DMS153 (cell line): ENCODE measurements at regions not wholly inside any gene's neighbourhood (a gene's known extent, or its start where the extent isn't known, plus 50 kb on each side); places are given as distances from the start of the nearest gene placed in this dataset.
A peak's percentile ranks its signal among the peaks of the same experiment; 100 is the strongest.

Experiments used
- DNase-seq: peaks from one replicate; lab custom pipeline; 2025; lab: John Stamatoyannopoulos, UW

DNA sequence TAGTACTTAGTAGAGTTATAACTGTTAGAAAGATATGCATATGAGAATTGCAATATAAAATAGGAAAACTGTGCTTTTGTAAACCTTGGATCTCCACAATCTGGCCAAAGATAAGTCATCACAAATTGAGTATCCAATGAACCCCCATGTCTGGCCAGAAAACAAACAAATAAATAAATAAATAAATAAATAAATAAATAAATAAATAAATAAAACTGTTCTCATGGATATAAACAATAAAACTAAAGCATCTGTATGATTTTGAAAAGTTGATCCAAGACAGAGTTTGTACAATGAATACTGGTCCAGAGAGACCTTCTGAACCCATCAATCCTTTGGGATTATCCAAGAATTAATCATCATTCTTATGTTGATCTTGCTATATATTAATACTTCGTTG, 367.6 kb upstream of the CDH9 start:
- no peak for DNase-seq

DNA sequence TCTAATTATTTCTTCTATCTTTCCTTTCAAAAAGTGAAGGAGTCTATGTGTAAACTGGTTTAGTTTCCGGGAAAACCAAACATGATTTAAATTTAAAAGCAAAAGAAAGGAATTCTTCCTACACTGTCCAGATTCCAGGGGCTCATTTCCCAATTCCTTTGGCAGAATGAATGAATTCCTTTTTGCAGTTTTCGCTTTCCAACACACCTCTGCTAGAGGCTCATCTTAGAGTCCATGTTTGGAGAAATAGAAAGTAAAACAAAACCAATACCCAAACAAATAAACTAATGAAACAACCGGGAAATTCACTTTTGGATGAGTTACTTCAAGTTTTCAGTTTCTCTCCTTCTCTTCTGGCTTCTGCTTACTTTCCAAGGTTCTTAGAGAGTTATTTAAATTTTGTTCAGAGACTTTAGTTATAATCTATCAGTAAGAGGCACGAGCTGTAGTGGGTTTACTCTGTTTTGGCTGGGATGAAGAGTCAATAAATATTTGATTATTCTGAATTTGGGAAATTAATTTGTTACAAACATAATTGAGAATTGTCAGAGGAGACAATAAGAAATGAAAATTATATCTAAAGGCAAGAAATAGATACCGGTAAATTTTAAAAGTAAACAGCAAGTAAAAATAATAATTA, 365.0 kb upstream of the CDH9 start:
- DNase-seq: no peak

GRCh38 chr5:27402828-27403227, 364.4 kb upstream of the CDH9 start:
- DNase-seq: no peak

DNA sequence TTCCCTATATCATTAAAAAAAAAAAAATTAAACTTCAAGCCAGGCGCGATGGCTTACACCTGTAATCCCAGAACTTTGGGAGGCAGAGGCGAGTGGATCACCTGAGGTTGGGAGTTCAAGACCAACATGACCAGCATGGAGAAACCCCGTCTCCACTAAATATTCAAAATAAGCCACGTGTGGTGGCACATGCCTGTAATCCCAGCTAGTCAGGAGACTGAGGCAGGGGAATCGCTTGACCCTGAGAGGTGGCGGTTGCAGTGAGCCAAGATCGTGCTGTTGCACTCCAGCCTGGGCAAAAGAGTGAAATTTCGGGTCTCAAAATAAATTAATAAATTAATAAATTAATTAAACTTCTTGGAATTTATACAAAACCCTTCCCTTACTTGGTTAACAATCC, 358.6 kb upstream of the CDH9 start:
- no peak for DNase-seq

DNA sequence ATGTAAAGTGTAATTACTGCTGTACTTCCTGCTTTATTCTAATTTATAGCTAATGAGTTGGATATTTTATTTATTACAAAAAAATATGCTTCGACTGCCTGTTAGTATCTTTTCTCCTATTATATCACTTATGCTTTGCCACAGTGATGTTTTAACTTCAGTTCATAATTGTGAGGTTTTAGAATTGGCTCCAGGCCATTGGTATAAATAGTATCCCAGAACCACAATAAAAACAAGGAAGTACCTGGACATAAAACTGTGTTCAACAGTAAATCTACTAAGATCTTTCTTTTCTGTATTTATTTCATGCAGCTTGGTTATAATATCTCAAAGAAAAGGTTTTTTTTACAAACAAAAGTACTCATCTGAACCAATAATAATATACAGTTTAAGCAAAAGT, 354.3 kb upstream of the CDH9 start:
- DNase-seq: peak; percentile 46

GRCh38 chr5:27389696-27390095, 351.3 kb upstream of the CDH9 start:
- DNase-seq: no peak

DNA sequence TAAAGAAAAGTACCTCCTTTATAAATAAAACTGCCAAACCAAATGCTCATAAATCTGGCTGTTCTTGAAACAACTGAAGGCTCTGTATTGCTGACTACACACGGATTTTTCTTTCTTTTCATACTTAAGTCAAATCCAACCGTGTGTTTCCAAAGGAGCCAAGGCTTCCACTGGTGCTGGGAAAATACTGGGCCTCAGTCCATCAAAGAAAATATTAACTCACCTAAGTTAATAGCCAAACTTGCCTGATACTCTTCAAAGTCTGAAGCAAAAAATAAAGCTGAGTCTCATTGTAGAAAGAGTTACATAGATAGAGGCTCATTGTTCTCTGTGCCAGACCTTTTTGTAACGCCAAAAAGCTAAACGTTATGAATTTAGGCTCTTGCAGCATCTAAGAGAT, 350.4 kb upstream of the CDH9 start:
- DNase-seq: no peak

DNA sequence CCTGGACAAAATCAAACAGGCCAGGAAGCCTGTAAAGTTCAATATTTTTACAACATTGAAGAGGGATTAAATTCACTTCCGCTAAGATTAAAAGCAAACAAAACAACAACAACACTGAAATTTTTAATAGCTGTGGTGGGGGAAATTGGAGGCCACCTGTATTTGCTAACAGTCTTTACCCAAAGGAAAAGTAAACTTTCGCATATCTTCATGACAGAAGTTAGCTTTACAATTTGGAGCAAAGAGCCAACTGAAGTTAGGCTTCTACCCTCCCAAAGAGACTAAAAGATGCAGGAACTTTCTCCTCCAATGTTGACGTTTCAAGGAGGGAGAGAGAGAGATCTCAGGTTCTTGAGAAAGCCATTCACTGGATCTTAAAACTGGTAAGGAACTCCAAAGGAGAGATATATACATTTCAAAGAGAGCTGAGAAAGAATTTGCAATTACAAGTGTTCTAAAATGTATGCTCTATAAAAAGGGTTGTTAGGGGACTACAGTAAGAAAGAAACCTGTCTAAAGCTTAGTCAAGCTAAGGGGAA, 349.2 kb upstream of the CDH9 start:
- no peak for DNase-seq

GRCh38 chr5:27381686-27382085, 343.3 kb upstream of the CDH9 start:
- no peak for DNase-seq

GRCh38 chr5:27377626-27378025, 339.2 kb upstream of the CDH9 start:
- no peak for DNase-seq

DNA sequence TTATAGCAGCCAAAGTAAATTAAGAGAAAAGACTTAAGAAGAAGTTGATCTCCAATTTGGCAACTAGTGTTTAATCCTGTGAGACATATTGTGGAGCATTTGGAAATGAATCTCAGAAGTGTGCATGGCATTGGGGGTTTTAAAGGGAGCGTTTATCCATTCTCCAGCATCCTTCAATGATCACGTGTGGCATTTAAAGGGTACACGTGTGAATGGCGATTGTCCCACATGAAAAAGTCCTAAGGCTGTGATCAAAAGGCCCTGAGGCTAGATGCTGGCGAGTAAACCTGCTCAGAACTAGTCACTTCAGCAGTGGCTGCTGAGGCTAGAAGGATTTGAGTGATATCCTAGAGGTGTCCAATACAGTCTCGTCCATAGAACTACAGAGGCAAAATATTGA, 315.6 kb upstream of the CDH9 start:
- no peak for DNase-seq

- no peak for DNase-seq
These were observed 315.2 kb upstream of the CDH9 start for GRCh38 chr5:27353540-27353939.

GRCh38 chr5:27341342-27341741, 303.0 kb upstream of the CDH9 start:
- no peak for DNase-seq

DNA sequence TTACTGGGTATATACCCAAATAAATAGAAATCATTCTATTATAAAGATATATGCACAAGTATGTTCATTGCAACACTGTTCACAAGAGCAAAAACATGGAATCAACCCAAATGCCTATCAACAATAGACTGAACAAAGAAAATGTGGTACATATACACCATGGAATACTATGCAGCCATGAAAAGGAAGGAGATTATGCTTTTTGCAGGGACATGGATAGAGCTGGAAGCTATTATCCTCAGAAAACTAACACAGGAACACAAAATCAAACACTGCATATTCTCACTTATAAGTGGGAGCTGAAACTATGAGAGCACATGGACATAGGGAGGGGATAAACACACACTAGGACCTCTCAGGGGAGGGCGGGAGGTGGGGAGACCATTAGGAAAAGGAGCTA, 298.4 kb upstream of the CDH9 start:
- no peak for DNase-seq

GRCh38 chr5:27328480-27328879, 290.1 kb upstream of the CDH9 start:
- DNase-seq: no peak

- no peak for DNase-seq
These were observed 287.1 kb upstream of the CDH9 start for GRCh38 chr5:27325513-27325912.

- no peak for DNase-seq
These were observed 280.3 kb upstream of the CDH9 start for GRCh38 chr5:27318701-27319100.

- no peak for DNase-seq
These were observed 277.9 kb upstream of the CDH9 start for GRCh38 chr5:27316271-27316650.

DNA sequence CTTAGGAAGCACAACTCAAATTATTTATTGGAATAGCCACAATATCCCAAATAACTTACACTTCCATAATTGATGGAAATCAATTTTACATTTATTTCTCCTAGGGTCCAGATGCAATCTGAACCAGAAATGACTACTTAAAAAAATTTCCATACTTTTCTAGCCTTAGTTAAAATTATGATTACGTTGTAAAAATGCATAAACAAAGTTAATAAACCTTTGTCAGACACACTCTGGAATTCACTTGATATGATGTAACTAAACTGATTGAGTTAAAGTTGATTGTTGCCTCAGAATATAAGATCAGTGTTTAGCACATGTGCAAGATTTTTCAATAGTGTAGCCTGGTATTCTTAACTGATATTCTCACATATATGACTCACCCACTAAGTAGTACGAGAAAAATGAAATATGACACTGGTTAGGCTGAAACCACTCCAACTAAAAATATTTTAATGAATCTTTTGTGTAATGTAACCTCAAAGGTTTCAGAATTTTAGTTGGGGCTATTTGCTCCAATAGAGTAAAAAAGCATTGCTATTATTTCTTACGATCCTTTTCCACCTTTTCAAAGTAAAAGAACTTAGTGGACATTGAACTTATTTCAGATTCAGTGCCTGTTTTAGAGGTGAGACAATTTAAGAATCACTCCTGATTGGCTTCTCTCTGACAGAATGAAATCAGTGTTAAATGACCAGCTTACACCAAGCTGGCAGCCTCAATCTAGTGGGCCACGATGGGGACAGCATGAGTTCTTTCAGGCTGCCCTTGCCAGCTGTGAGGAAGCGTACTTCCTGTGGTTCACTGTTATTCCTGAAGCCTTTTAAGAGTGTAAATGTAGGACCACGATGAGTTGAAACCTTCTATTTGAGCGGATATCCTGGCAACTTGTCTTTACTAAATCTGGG, 277.2 kb upstream of the CDH9 start:
- no peak for DNase-seq

DNA sequence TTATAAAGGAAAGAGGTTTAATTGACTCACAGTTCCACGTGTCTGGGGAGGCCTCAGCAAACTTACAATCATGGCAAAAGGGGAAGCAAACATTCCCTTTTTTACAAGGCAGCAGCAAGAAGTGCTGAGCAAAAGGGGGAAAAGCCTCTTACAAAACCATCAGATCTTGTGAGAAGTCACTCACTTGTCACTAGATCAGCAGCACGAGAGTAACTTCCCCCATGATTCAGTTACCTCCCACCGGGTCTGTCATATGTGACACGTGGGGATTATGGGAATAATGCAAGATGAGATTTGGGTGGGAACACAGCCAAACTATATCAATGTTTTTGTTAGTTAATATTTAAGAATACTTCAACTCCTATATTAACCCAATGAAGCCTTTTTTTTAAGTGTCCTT, 275.2 kb upstream of the CDH9 start:
- DNase-seq: no peak

DNA sequence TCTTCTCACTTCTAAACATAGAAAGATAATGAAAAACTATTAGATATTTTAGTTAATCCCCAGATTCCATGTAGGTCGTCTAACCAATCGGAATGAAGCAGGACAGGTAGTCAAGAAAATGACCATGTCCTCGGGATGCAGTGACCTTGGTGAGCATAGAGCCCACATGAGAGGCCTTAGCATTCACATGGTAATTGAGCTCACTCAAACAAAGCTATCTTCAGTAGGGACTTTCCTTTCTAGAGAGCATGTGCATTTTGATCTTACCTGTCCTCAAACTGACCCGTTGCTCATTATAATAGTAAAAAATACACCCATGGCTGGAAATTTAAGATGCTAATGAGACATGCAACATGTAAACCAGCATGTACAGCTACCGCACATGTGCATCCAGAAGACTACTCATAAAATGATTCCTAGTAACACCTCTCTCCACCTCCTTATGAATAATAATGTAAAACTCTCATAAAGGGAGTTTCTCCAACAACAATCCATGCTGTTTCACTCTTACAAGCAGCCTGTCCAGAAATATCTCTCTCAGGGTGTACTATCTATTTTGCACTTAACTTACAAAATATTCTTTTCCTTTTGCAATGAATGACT, 274.0 kb upstream of the CDH9 start:
- no peak for DNase-seq

DNA sequence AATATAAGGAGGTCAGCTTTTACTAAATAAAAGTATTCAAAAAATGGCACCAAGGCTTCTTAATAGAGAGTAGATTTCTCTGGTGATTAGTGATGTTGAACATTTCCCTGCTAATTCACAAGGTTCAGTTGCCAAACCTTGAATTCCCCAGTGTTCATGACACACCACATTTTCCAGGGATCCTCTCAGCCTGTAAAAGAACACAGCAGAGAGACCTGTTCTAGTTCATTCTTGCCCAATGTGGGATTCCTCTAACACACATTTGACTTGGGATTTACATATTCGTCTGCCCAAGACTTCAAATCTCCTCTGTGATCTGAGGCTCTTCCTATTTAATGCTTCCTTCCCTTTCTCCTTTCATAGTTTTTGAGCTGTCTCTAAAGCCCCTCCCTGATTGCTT, 273.2 kb upstream of the CDH9 start:
- no peak for DNase-seq

- DNase-seq: no peak
These were observed 269.8 kb upstream of the CDH9 start for GRCh38 chr5:27308153-27308552.
